Stimulated activated CD4-positive, alpha-beta T cell treated with anti-CD3 and anti-CD28 coated beads, TNF-alpha, amount 100 ng/mL, for 4 hours (primary cell): ENCODE measurements at regions not wholly inside any gene's neighbourhood (a gene's known extent, or its start where the extent isn't known, plus 50 kb on each side); places are given as distances from the start of the nearest gene placed in this dataset.
"Not testable (repeated sequence)": the region's sequence is repeated elsewhere in the genome, so short reads cannot be mapped to it uniquely, and the experiment has no call there.

Experiments used
- DNase-seq, 3 experiments: peaks; one replicate each; pipeline ENCODE4 v3.0.0-alpha.2; 2020; ENCODE audit warnings: low read depth in 3 of 3

DNA sequence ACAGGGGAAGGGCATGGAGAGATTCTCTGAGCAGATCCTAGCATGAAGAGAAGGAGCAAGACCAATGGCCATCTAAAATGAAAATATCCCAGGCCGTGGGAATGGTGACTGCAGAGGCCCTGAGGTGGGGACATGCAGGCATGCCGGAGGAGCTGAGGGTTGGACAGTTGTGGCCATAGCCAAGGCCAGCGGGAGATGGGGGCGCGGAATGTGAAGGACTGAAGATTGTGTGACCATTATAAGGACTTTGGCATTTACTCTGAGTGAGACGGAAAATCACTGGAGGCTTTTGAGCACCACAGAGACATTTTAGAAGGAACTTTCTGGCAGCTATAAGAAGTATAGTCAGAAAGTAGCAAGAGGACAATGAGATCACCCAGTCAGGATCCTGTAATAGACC is 341.1 kb downstream of the SFMBT2 start:
- no peak for DNase-seq

DNA sequence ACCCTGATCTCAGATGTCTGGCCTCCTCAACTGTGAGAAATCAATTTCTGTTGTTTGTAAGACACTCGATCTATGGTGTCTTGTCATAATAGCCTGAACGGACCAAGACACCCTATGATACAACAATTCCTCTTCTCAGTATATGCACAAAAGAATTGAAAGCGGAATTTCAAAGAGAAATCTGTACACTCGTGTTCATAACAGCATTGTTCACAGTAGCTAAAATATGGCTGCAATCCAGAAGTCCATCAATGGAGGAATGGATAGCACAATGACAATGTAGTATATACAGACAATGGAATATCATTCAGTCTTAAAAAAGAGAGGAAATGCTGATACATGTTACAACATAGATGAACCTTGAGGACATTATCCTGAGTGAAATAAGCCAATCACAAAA is 354.6 kb downstream of the SFMBT2 start:
- no peak for DNase-seq

DNA sequence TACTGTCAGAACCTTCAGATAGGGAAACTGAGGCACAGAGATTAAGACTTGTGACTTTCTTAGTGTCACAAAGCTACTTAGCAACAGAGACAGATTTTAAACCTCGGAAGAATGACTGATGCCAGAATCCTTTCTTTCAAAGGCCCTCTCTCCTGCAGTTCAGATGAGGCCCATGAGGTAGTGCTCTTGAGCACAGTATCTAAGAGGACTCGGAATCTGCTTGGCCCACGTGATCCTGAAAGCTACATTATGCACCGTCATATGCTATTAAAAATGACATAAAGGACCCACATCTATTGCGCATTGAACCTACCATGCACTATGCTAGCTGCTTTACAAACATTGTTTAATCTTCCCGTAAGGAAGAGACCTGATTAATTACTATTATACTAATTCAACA is 355.9 kb downstream of the SFMBT2 start:
- no peak for DNase-seq

DNA sequence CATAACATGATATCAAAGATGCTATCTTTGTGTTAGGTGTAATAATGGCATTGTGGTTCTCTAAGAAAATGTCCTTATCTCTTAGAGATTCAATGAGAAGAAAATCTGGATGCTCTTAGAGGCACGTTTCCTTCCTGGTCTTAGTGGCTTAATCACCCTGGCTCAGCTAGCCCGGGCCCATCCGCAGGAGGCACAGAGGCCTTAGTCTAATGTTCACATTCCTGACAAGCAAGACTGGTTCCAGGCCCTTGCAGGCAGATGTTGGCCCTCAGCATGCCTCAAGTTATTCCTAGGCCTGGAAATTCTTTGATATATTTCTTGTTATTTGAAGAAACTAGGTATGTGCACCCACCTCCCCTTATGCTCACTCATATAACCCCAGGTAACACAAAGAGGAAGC is 357.6 kb downstream of the SFMBT2 start:
- DNase-seq: no peak

DNA sequence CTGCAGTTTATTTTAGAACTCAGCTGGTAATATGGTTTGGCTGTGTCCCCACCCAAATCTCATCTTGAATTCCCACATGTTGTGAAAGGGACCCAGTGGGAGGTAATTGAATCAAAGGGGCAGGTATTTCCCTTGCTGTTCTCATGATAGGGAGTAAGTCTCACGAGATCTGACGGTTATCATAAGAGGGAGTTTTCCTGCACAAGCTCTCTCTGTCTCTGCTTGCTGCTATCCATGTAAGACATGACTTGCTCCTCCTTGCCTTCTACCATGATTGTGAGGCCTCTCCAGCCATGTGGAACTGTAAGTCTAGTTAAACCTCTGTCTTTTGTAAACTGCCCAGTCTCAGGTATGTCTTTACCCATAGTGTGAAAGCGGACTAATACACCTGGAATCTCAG is 360.8 kb downstream of the SFMBT2 start:
- not testable (repeated sequence) for DNase-seq

DNA sequence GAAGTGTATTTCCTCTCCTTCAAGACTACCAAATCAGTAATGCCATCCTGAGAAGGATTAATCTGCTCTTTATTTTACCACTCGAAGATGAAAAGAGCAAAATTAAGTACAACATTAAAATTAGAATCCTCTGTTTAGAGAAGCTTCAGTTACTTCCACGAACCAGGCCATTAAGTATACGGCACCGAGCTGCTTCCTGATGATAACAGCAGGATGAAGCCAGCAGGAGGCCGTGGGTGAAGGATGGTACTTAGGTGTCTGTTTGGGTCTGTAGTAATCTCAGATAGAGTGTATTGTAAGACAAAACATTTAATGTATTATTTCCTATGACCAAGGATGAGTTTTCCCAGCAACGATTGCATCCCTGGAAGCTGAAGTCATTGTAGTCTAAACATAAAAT is 362.8 kb downstream of the SFMBT2 start:
- no peak for DNase-seq

DNA sequence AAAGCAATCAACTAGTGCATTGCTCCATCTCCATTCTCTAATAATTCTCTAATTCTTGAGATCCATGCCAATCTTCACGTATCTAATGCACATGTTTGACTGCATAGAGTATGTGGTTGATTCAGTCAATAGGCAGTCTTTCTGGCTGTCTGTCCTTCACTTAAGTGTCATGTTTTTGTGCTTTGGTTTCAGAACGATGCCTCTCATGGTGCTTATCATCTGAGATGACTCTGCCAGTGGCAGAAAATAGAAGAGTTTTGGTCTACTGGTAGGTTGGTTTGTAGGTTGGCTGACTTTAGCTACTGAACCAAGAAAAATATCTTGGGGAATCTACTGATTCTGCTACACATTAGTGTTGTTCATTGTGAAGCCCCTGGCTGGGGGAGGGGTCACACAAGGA is 364.2 kb downstream of the SFMBT2 start:
- no peak for DNase-seq

DNA sequence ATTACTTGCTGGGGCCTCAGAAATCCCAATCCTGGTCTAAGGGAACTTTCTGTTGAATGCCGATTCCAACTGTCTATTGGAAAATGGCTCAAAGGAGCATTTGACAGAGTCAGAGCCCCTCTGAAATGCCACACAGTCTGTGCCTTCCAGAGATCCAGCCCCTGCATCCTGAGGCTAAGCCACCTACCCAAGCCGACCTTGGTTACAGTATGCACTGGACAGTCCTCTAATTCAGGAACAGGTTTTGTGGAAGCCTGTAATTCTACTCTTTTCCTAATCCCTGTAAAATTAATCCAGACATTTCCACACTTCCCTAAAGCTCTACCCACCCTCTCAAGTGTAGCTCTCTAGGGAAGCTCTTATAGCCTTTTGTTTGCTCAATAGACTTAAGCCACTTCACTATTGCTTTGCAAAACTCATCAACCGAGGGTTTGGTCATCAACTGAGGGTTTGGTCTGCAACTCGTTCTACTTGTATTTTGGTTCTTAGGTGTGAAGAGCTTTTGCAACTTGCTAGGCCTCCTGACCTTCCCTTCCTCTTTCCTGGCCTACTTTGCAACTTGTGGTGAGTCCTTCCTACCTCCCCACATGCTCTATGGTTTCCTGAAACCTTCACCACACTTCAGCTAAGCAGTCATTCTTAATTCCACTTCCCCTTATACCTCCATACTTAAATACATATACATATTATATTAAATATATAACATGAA is 364.8 kb downstream of the SFMBT2 start:
- DNase-seq: no peak

DNA sequence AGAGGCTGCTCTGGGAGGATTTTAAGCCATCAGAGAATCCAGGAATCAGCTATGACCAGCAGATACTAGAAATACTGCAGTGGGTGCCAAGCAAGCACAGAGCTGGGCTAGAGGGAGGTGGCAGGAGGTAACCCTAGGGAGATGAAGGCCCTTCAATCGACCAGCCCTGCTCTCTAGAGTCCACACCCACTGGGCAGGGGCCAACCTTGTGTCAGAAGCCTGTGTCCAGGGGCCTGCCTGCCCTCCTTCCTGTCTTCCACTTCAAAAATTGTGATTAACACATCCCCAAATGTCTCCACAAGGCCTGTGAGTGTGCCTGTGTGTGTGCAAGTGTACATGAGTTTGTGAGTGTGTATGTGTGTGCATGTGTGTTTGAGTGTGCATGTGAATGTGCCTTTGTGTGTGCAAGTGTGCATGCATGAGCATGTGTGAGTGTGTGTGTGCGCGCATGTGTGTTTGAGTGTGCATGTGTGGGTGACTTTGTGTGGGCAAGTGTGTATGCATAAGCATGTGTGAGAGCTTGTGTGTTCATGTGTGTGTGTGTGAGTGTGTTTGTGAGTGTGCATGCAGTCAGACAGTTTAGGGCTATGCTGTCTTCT is 367.7 kb downstream of the SFMBT2 start:
- DNase-seq: no peak

DNA sequence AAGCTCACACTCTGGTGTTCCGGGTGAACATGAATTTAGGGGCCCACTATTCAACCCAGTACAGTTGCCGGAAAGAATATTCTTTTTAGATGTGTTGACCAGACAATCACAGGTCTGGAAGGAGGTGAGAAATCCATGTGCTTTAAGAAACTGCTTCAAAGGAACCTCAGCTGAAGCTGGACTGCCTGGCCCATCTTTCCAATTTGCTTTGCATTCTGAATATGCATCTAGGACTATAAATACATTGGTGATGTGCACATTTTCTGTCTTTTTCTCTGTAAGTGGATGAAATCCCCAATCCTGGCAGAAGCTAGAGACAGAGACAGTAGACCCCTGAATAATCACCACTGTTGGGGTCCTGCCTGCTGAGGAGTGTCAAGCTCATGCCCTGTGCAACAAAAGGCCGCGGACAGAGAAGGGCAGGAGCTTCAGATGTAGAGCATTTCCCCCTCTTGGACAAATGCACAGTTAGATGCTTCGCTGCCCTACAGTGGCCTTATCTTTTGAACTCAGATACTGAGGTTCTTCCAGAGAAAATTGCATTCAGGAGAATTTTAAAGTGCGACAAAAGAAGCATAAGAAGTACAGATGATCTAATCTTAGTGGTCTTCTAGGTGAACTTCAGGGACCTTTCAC is 368.3 kb downstream of the SFMBT2 start:
- DNase-seq: no peak

DNA sequence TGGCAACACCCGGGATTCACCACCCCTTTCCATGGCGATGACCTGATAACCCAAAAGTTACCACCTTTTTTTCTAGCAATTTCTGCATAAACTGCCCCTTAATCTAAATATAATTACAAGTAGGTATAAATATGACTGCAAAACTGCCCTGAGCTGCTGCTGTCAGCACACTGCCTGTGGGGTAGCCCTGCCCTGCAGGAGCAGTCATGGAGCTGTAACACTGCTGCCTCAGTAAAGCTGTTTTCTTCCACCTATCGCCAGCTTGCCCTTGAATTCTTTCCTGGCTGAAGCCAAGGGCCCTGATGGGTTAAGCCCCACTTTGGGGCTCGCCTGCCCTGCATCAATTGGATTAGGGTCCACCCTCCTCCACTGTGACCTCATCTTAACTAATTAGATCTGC is 368.8 kb downstream of the SFMBT2 start:
- DNase-seq: no peak

DNA sequence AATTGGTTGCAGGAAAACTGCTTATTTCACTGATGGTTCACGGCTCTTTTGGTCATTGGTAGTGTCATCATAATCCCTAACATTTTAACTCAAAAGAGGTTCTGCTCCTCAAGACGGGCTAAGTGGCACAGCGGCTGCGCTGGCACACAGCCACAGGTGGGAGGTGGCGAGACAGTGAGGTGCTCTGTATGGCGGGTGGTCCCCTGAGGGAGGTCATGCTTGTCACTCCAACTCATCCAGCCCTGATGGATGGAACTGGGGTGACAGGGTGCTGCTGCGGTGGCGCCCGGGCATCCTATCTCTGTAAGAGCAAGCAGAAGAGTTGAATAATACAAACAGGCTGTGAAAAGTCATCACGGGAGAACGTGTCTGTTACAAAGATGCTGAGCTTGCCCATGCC is 370.2 kb downstream of the SFMBT2 start:
- no peak for DNase-seq

DNA sequence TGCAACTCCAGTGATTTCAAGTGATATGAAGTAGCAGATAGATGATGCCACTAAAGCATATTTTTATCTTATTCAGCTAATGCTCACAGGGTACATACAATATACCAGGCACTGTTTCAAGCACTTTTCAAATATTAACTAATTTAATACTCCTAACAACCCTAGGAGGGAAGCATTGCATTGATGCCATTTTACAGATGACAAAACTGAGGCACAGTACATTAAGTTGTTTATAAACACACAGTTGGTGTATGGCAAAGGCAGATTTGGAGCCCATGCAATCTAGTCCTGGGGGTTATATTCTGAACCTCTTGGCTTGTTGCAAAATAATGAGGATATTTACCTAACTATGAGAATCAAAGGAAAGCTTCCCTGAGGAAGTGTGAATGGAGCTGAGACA is 371.0 kb downstream of the SFMBT2 start:
- no peak for DNase-seq

DNA sequence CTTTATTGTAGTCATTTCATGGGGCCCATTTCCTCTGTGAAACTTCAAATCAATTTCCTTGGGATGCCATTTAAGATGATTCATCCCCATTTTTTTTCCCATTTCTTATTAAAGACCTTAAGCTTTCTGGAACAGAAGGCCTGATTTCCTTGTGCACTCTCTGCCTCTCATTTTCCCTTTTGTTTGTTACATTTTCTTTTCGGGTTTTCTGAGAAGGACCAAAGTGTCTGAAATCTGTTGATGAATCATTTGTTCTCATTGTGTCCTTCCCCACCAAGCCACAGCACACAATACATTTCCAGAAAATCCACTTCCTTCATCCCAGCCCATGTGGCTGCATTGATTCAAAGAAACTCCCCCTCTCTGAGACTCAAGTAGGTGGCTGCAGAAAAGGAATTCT is 372.4 kb downstream of the SFMBT2 start:
- DNase-seq: no peak

DNA sequence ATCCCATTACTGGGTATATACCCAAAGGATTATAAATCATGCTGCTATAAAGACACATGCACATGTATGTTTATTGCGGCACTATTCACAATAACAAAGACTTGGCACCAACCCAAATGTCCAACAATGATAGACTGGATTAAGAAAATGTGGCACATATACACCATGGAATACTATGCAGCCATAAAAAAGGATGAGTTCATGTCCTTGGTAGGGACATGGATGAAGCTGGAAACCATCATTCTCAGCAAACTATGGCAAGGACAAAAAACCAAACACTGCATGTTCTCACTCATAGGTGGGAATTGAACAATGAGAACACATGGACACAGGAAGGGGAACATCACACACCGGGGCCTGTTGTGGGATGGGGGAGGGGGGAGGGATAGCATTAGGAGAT is 373.4 kb downstream of the SFMBT2 start:
- not testable (repeated sequence) for DNase-seq

DNA sequence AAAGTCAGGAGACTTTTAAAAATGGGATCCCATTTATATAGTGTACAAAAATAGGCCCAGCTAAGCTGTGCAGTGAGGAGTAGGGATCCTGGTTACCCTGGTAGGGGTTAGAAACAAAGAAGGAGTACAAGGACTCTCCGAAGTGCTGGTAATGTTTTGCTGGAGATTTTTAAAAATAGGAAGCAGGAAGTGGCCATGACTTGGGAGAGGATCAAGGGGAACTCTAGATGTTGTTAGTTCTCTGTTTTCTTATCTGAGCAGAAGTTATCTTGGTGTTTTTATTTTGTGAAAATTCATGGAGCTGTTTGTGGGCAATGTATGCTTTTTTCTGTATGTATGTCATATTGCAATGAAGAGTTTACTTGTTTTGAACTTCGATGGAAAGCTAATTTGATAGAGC is 373.9 kb downstream of the SFMBT2 start:
- no peak for DNase-seq

DNA sequence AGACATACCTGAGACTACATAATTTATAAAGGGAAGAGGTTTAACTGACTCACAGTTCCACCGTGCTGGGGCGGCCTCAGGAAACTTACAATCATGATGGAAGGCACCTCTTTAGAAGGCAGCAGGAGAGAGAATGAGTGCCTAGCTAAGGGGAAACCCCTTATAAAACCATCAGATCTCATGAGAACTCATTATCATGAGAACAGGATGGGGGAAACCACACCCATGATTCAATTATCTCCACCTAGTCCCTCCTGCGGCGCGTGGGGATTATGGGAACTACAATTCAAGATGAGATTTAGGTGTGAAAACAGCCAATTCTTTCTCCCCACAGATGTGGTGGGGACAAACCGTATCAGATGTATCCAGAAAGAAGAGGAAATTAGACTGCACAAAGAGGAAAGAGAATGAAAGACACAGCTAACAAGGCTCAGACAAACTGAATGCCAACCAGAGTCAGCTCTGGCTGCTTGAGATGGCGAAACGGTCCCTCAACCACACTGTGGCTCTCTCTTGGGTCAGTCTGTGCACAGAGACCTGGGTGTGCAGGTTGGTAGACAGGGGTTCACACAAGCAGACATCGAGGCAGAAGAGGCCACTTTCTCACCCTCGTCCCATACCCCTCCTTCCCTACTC is 375.6 kb downstream of the SFMBT2 start:
- peak; percentile 9 to 37 (median 18) for DNase-seq

DNA sequence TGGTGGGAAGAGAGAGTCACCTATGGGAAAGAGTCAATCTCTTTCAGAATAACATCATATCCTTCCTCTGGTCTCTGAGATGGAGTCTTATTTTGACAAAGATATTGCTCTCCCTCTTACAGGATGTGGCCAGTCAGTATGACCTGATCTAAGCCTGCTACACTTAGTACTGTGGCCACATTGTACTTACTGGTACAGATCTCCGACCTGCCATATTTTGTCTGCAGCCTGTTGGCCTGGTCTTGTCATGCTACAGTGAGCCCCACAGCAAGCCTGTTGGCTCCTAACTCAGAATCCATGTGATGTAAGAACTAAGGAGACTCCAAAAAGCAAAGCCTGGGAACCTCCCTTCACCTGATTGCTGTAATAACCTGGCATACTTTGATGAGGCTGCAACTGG is 377.8 kb downstream of the SFMBT2 start:
- no peak for DNase-seq

DNA sequence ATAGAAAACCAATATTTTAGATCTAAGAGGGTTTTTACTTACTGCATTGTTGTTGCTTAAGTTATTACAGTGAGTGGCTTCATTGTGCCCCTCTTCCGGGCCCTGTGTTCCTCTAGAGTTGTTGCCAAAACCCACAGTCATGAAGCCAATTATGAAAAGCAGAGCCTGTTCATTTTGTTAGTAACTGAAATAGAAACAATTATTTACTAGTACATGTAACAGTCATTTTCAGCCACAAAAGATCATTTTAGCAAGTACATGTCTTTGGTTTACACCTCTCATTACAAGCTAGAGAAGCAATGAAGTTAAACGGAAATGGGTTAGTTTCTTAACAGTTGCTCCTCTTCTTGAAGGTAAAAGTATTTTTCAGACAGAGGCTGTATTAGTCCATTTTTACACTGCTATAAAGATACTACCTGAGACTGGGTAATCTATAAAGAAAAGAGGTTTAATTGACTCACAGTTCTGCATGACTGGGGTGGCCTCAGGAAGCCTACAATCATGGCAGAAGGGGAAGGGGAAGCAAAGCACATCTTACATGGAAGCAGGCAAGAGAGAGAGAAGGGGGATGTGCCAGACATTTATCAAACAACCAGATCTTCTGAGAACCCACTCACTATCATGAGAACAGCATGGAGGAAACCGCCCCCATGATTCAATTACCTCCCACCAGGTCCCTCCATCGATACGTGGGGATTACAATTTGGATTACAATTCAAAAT is 380.5 kb downstream of the SFMBT2 start:
- DNase-seq: no peak

DNA sequence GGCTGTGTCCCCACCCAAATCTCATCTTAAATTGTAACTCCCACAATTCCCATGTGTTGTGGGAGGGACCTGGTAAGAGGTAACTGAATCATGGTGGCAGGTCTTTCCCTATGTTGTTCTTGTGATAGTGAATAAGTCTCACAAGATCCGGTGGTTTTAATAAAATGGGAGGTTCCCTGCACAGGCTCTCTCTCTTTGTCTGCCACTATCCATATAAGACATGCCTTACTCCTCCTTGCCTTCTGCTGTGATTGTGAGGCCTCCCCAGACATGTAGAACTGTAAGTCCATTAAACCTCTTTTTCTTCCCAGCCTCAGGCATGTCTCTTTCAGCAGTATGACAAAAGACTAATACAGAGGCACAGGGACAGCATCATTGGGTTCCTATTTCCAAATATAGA is 381.2 kb downstream of the SFMBT2 start:
- no peak for DNase-seq

DNA sequence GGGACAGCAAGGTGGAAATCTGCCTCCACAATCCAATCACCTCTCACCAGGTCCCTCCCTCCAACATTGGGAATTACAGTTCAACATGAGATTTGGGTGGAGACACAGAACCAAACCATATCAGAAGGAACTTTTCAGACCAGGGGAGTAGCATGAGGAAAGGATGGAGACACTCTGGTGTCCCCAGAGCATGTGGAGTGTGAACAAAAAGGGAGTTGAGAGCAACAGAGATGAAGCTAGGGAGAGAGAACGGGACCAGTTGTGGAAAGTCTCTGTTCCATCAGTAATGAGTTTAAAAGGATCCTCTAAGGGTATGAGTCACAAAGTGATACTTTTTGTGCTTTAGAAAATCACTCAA is 382.0 kb downstream of the SFMBT2 start:
- DNase-seq: no peak
